Frontal cortex (tissue), 3 donors: ENCODE measurements at regions not wholly inside any gene's neighbourhood (a gene's known extent, or its start where the extent isn't known, plus 50 kb on each side); places are given as distances from the start of the nearest gene placed in this dataset.
"Not testable (repeated sequence)": the region's sequence is repeated elsewhere in the genome, so short reads cannot be mapped to it uniquely, and the experiment has no call there.

ENCODE experiments used
- DNase-seq, 2 donors: peaks; one replicate each; pipeline ENCODE4 v3.0.0; 2012; ENCODE audit warnings: low spot score in 2 of 2
- FAIRE-seq: peaks from 2 replicates; lab custom pipeline; 2012; peaks lifted over from hg19 to GRCh38; lab: Jason Lieb, UNC
- donor health status: control.
- donor health status: control.
- donor health status: control.

DNA sequence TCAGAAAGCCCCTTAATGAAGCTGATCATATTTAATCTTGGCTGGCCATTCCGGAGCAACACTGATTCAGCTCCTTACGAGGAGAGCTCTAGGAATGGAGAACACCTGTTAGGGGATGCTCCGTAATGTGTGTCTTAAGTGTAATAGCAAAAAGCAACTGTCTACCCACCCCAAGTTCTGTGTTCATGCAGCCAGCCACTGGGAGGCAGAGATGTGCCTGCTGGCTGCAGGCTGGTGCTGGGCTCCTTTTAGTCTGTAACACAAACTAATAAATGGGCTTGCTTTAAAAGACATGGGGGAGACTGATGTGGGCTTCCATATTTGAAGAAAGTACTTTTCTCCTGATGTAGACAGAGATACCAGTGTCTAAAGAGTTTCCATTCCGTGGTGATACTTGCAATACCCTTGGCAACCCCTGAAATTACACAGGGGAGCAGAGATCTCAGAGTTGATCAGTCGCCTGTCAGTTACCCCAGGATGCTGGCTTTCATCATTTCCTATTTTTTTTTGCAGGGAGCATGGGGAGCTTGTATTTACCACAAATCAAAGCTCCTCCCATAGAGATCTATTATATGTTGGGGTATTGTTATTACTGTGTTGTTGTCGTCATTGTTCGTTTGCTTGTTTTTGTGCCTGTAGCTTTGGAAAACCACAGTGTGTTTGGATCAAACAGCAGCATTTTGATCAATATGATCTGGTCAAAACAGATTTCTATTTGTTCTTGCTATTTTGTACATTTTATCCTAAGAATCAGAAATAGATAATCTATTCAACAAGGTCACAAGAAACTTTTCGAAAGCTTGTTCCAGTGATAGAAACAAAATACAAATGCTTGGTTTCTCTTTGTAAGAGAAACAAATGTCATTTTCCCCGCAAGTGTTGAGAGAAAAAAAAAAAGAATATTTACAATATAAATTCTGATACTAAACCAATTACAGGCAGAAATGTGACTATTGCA lies 65.8 kb downstream of the MTX3 start:
- DNase-seq, result no peak
- FAIRE-seq, result no peak

- no peak for FAIRE-seq
Observed at GRCh38 chr5:79923431-79923830, 67.6 kb downstream of the MTX3 start.

DNA sequence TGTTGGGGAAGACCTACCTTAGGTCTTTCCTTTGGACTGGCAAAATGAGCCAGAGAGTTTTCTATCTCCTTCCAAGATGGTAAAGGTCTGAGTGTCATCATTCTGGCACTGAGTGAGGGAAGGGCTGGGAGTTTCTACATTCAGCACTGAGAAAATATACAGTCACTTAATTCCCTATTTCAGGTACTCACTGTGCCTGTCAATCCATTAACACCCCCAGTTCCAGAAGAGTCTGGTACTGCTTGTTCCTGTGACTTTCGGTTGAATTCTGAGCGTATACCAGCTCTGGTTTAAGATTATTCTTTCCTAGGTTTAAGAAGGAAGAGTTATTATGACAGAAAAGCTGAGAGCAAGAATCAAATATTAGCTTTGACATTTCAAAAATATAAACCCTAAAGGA lies 68.4 kb downstream of the MTX3 start:
- FAIRE-seq (no peak), DNase-seq (no peak)

More at GRCh38 chr5:79923431-79923830, 67.6 kb downstream of the MTX3 start:
- DNase-seq, result no peak

DNA sequence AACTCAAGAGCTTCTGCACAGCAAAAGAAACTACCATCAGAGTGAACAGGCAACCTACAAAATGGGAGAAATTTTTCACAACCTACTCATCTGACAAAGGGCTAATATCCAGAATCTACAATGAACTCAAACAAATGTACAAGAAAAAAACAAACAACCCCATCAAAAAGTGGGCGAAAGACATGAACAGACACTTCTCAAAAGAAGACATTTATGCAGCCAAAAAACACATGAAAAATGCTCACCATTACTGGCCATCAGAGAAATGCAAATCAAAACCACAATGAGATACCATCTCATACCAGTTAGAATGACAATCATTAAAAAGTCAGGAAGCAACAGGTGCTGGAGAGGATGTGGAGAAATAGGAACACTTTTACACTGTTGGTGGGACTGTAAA lies 83.6 kb downstream of the MTX3 start:
- not testable (repeated sequence) for DNase-seq, FAIRE-seq

DNA sequence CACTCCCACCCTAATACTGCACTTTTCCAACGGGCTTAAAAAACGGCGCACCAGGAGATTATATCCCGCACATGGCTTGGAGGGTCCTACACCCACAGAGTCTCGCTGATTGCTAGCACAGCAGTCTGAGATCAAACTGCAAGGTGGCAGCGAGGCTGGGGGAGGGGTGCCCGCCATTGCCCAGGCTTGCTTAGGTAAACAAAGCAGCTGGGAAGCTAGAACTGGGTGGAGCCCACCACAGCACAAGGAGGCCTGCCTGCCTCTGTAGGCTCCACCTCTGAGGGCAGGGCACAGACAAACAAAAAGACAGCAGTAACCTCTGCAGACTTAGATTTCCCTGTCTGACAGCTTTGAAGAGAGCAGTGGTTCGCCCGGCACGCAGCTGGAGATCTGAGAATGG lies 88.5 kb downstream of the MTX3 start:
- FAIRE-seq, DNase-seq: not testable (repeated sequence)

- FAIRE-seq, result no peak
Observed at GRCh38 chr5:79901631-79902030, 89.4 kb downstream of the MTX3 start.

DNA sequence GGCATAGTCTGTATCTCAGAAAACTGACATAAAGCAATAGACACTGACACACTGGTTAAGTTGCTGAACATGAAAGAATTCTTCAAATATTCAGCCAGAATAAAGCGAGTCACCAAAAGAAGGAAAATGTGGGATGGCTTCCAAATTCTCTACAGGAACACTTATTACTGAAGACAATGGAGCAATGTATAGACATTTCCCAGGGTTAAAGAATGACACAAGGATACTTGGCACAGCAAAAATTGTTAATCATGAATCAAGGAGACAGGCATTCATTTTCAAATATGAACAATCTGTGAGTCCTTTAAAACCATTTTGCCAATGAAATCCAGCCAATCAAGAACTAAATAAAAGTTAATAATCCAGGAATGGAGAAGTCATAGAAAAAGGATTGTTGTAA lies 92.5 kb downstream of the MTX3 start:
- no peak for DNase-seq
- FAIRE-seq, result no peak

More at GRCh38 chr5:79901631-79902030, 89.4 kb downstream of the MTX3 start:
- no peak for DNase-seq

- DNase-seq (no peak), FAIRE-seq (no peak)
Observed at GRCh38 chr5:79893976-79894375, 97.1 kb downstream of the MTX3 start.

GRCh38 chr5:79893485-79893884 lies 97.6 kb downstream of the MTX3 start:
- DNase-seq (no peak), FAIRE-seq (no peak)

DNA sequence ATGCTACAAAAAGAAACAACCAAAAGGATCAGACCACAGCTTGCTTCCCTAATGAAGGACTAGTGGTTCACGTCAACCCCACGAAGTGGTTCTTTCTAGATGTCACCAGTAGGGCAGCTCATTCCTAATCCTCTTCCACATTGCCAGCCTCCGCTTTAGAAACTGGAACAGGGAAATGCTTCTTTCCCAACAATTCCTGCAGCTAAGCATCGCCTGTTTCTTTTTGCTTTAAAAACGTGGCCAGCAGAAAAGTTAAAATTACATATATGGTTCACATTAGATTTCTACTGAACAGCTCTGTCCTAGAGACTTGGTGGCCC lies 100.2 kb downstream of the MTX3 start:
- no peak for DNase-seq
- FAIRE-seq, result no peak

GRCh38 chr5:79890119-79890929 lies 100.7 kb downstream of the MTX3 start:
- no peak for FAIRE-seq
- DNase-seq, result no peak

DNA sequence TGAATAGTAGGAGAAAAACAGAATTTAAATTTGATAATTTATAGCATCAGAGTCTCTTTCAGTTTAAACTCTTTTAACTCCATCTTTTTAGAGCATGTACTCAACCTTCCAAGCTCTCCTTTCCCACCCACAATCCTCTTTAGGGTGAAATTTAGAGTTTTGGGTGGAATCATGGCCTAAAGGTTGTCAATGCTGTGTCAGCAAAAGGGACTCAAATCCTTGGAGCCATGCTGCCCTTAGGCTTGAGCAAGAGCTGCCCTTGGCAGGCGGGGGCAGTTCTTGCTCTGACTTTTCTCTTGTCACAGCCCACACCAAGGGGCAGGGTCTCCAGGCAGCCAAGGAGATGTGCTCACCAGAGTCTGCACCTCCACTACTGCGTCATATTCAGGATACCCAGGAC lies 102.4 kb downstream of the MTX3 start:
- DNase-seq (no peak), FAIRE-seq (no peak)

- DNase-seq, result no peak
- FAIRE-seq, result no peak
Observed at GRCh38 chr5:79886925-79887655, 104.0 kb downstream of the MTX3 start.

DNA sequence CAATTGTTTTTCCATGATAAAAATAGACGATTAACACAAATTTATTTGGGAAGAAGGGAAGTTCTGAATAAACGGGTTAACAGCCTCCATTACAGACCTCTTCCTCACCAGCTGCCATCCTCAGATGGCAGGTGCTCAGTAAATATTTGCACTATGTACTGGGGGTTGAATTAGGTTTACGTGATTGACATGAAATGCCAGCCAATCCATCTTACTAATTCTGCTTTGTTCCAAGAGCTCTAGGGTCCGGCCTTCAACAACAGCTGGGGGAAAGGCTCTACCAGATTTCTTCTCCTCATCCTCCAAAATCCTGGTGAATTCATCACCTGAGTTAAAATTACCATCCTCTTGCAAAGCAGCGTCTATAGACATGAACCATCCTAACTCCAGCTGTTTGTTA lies 104.6 kb downstream of the MTX3 start:
- FAIRE-seq, result no peak

GRCh38 chr5:79879880-79880279 lies 111.2 kb downstream of the MTX3 start:
- not testable (repeated sequence) for DNase-seq, FAIRE-seq

More for the DNA sequence above, 104.6 kb downstream of the MTX3 start:
- no peak for DNase-seq

DNA sequence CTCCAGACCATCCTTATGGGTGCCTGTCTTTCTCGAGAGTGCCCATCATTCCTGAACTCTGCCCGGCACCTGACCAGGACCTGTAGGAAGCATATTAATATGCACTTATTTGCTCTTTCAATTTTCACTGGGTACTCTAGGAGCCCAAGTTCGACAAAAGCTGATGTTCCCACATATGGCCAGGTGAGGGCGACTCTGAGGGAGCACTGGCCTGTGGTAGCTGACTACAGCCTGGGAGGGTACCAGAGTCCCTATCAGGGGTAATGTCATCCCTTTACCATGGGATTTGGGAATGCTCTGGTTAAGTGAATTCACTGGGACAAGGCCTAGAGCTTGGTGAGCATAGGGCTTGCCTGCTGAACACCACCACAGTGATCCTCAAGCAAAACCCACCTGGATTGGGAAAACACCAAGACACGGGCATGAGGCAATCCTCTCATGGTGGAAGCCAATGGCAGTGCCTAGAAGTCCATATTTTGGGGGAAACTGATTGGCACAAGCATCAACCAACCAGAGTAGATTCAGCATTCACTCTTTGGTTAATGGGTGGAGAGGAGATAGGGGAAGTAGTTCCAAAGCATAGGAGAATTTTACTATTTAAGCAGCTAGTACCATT lies 112.2 kb downstream of the MTX3 start:
- no peak for FAIRE-seq
- DNase-seq, result no peak

- FAIRE-seq, result no peak
Observed at GRCh38 chr5:79878136-79878679, 112.9 kb downstream of the MTX3 start.

DNA sequence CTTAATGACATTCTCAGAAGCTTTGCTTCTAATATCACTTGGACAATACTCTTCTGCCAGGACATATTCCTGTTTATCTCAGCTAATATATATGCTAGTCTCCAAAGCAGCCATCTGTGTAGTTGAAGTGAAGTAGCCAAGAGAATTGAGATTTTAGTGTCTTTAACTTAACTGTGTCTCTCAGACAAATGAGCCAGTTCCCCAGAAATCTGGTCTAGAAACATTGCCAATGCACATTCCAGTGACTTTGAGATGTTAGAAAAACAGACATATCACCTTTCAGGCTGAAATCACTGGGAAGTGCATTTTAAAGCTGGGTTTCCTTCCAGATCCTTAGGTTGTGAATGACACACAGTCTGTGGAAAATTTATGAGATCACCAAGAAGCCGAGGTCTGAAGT lies 114.6 kb downstream of the MTX3 start:
- DNase-seq (no peak), FAIRE-seq (no peak)

More at GRCh38 chr5:79878136-79878679, 112.9 kb downstream of the MTX3 start:
- DNase-seq, result no peak

GRCh38 chr5:79875230-79875629 lies 115.8 kb downstream of the MTX3 start:
- FAIRE-seq (no peak), DNase-seq (no peak)

DNA sequence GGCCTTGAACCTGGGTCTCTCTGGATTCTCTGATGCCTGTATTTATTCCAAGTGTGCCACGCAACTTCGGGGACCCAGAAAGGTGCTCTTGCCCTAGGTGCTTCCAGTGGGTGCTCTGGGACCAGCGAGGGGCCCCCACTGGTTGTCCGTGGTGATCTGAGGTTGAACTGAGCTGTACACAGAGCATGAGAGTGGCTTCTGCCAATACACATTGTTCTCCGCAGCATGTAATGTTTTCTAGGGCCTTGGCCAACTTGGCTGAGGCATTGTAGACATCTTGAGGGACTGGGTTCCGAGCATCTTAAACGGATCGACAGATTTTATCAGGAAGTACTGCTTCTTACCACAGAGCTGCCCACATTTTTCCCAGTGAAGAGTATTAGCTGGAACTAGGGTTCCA lies 117.9 kb downstream of the MTX3 start:
- FAIRE-seq (no peak), DNase-seq (no peak)
